ENCODE measurements at regions not wholly inside any gene's neighbourhood (a gene's known extent, or its start where the extent isn't known, plus 50 kb on each side); places are given as distances from the start of the nearest gene placed in this dataset.

- Histone ChIP-seq H3K4me1 (ENCODE audit: control insufficient read depth in 5 of 5, insufficient read depth in 5 of 5, low read length in 5 of 5) (no peaks in the 10 kb centered on the region), H3K36me3 (ENCODE audit: control insufficient read depth in 4 of 4, insufficient read depth in 4 of 4, low read length in 4 of 4) (no peaks in the 10 kb centered on the region), H3K4me3 (no peak overlapping the region), H3K9me3 (ENCODE audit: control insufficient read depth in 4 of 4, insufficient read depth in 3 of 4, low read length in 3 of 4) (no peaks in the 10 kb centered on the region), H3K9ac (ENCODE audit: insufficient read depth in 1 of 2, low read length in 2 of 2) (no peak overlapping the region), H3K27ac (ENCODE audit: low read depth in 1 of 2, low read length in 1 of 2) (no peak overlapping the region), H3K27me3 (ENCODE audit: control insufficient read depth in 3 of 3, insufficient read depth in 3 of 3, low read length in 2 of 3) (peaks cover 0 to 14% (median 3%) of the 10 kb centered on the region in 3 donors)
- no peak for TF ChIP-seq CTCF (IDR thresholded peaks at IDR 0.05; ENCODE audit: control extremely low read depth, extremely low read depth)
- 76 to 80% methylated on average over 2 of the region's 2 CpGs for WGBS, 2 donors
- no peak for ATAC-seq (ENCODE audit: insufficient read depth, low FRiP score)
- DNase-seq = no peak
These were observed 61.3 kb upstream of the VCX2 start for GRCh38 chrX:8232406-8232805.

- H3K27me3 ChIP-seq (ENCODE audit: control insufficient read depth in 3 of 3, insufficient read depth in 3 of 3, low read length in 2 of 3) = peaks cover 0 to 14% (median 3%) of the 10 kb centered on the region in 3 donors
- H3K9me3 ChIP-seq (ENCODE audit: control insufficient read depth in 4 of 4, insufficient read depth in 3 of 4, low read length in 3 of 4) = no peaks in the 10 kb centered on the region
- no peak overlapping the region for H3K9ac ChIP-seq (ENCODE audit: insufficient read depth in 1 of 2, low read length in 2 of 2)
- WGBS, 2 donors = 91 to 97% methylated on average over 2 of the region's 2 CpGs
- ATAC-seq (ENCODE audit: insufficient read depth, low FRiP score) (no peak), DNase-seq (no peak)
- H3K4me3 ChIP-seq = no peak overlapping the region
- H3K36me3 ChIP-seq (ENCODE audit: control insufficient read depth in 4 of 4, insufficient read depth in 4 of 4, low read length in 4 of 4) = no peaks in the 10 kb centered on the region
- no peak overlapping the region for H3K27ac ChIP-seq (ENCODE audit: low read depth in 1 of 2, low read length in 1 of 2)
- no peak for TF ChIP-seq CTCF (IDR thresholded peaks at IDR 0.05; ENCODE audit: control extremely low read depth, extremely low read depth)
- H3K4me1 ChIP-seq (ENCODE audit: control insufficient read depth in 5 of 5, insufficient read depth in 5 of 5, low read length in 5 of 5) = no peaks in the 10 kb centered on the region
These were observed 62.0 kb upstream of the VCX2 start for GRCh38 chrX:8233091-8233490.

GRCh38 chrX:8235026-8235425 is 64.0 kb upstream of the VCX2 start:
- H3K9ac ChIP-seq (ENCODE audit: insufficient read depth in 1 of 2, low read length in 2 of 2) = no peak overlapping the region
- no peaks in the 10 kb centered on the region for H3K36me3 ChIP-seq (ENCODE audit: control insufficient read depth in 4 of 4, insufficient read depth in 4 of 4, low read length in 4 of 4)
- peaks cover 0 to 12% (median 3%) of the 10 kb centered on the region in 3 donors for H3K27me3 ChIP-seq (ENCODE audit: control insufficient read depth in 3 of 3, insufficient read depth in 3 of 3, low read length in 2 of 3)
- DNase-seq (no peak), ATAC-seq (ENCODE audit: insufficient read depth, low FRiP score) (no peak)
- no peak for TF ChIP-seq CTCF (IDR thresholded peaks at IDR 0.05; ENCODE audit: control extremely low read depth, extremely low read depth)
- H3K4me1 ChIP-seq (ENCODE audit: control insufficient read depth in 5 of 5, insufficient read depth in 5 of 5, low read length in 5 of 5) = no peaks in the 10 kb centered on the region
- no peak overlapping the region for H3K4me3 ChIP-seq
- no peaks in the 10 kb centered on the region for H3K9me3 ChIP-seq (ENCODE audit: control insufficient read depth in 4 of 4, insufficient read depth in 3 of 4, low read length in 3 of 4)
- H3K27ac ChIP-seq (ENCODE audit: low read depth in 1 of 2, low read length in 1 of 2) = no peak overlapping the region

GRCh38 chrX:8237718-8238117 is 66.7 kb upstream of the VCX2 start:
- Histone ChIP-seq H3K9me3 (ENCODE audit: control insufficient read depth in 4 of 4, insufficient read depth in 3 of 4, low read length in 3 of 4) (no peaks in the 10 kb centered on the region), H3K4me1 (ENCODE audit: control insufficient read depth in 5 of 5, insufficient read depth in 5 of 5, low read length in 5 of 5) (no peaks in the 10 kb centered on the region), H3K9ac (ENCODE audit: insufficient read depth in 1 of 2, low read length in 2 of 2) (no peak overlapping the region), H3K4me3 (no peak overlapping the region), H3K27me3 (ENCODE audit: control insufficient read depth in 3 of 3, insufficient read depth in 3 of 3, low read length in 2 of 3) (peaks cover 0 to 17% (median 6%) of the 10 kb centered on the region in 3 donors), H3K27ac (ENCODE audit: low read depth in 1 of 2, low read length in 1 of 2) (no peak overlapping the region), H3K36me3 (ENCODE audit: control insufficient read depth in 4 of 4, insufficient read depth in 4 of 4, low read length in 4 of 4) (no peaks in the 10 kb centered on the region)
- 87 to 92% methylated on average over 6 of the region's 6 CpGs for WGBS, 2 donors
- no peak for ATAC-seq (ENCODE audit: insufficient read depth, low FRiP score)
- TF ChIP-seq CTCF (IDR thresholded peaks at IDR 0.05; ENCODE audit: control extremely low read depth, extremely low read depth) = no peak
- no peak for DNase-seq

Data from lung (tissue), 11 donors.